HG02938 (cell line): ENCODE measurements at regions not wholly inside any gene's neighbourhood (a gene's known extent, or its start where the extent isn't known, plus 50 kb on each side); places are given as distances from the start of the nearest gene placed in this dataset.

Source experiments
- ATAC-seq: cut with Tn5 transposase; IDR thresholded peaks from one replicate; pipeline ENCODE4 v1.9.1; 2021; ENCODE audit warnings: mild to moderate bottlenecking, moderate library complexity; ENCODE audit not compliant: unreplicated experiment

GRCh38 chr9:116002624-116003023 lies 151.0 kb upstream of the PAPPA start:
- ATAC-seq: no peak

- no peak for ATAC-seq
These were observed 150.2 kb upstream of the PAPPA start for GRCh38 chr9:116003397-116003796.

- no peak for ATAC-seq
These were observed 148.4 kb upstream of the PAPPA start for GRCh38 chr9:116005205-116005604.

GRCh38 chr9:116007824-116008223 lies 145.8 kb upstream of the PAPPA start:
- no peak for ATAC-seq

- ATAC-seq: no peak
These were observed 145.3 kb upstream of the PAPPA start for GRCh38 chr9:116008278-116008677.

GRCh38 chr9:116009420-116009819 lies 144.2 kb upstream of the PAPPA start:
- no peak for ATAC-seq

- no peak for ATAC-seq
These were observed 137.7 kb upstream of the PAPPA start for GRCh38 chr9:116015855-116016254.

- no peak for ATAC-seq
These were observed 133.4 kb upstream of the PAPPA start for GRCh38 chr9:116020146-116020545.

GRCh38 chr9:116020801-116021200 lies 132.8 kb upstream of the PAPPA start:
- no peak for ATAC-seq

GRCh38 chr9:116027096-116027495 lies 126.5 kb upstream of the PAPPA start:
- ATAC-seq: no peak

- no peak for ATAC-seq
These were observed 126.1 kb upstream of the PAPPA start for GRCh38 chr9:116027511-116027910.

- no peak for ATAC-seq
These were observed 125.6 kb upstream of the PAPPA start for GRCh38 chr9:116027951-116028350.

GRCh38 chr9:116030517-116030916 lies 123.1 kb upstream of the PAPPA start:
- no peak for ATAC-seq

- no peak for ATAC-seq
These were observed 120.7 kb upstream of the PAPPA start for GRCh38 chr9:116032683-116033440.

- no peak for ATAC-seq
These were observed 114.3 kb upstream of the PAPPA start for GRCh38 chr9:116039312-116039711.

GRCh38 chr9:116039893-116040292 lies 113.7 kb upstream of the PAPPA start:
- no peak for ATAC-seq

GRCh38 chr9:116042321-116042720 lies 111.3 kb upstream of the PAPPA start:
- no peak for ATAC-seq

GRCh38 chr9:116045083-116045482 lies 108.5 kb upstream of the PAPPA start:
- ATAC-seq: no peak

GRCh38 chr9:116048081-116048480 lies 105.5 kb upstream of the PAPPA start:
- ATAC-seq: no peak

- no peak for ATAC-seq
These were observed 104.1 kb upstream of the PAPPA start for GRCh38 chr9:116049456-116049855.

GRCh38 chr9:116051528-116051927 lies 102.1 kb upstream of the PAPPA start:
- ATAC-seq: no peak

GRCh38 chr9:116055536-116055935 lies 98.1 kb upstream of the PAPPA start:
- no peak for ATAC-seq

- no peak for ATAC-seq
These were observed 96.2 kb upstream of the PAPPA start for GRCh38 chr9:116057371-116057770.
